ENCODE measurements at regions not wholly inside any gene's neighbourhood (a gene's known extent, or its start where the extent isn't known, plus 50 kb on each side); places are given as distances from the start of the nearest gene placed in this dataset.

- no peak for TF ChIP-seq HDGF (IDR thresholded peaks at IDR 0.05; ENCODE audit: borderline replicate concordance)
- TF ChIP-seq ELF4 (IDR thresholded peaks at IDR 0.05): no peak
- no peak for TF ChIP-seq SUZ12 (IDR thresholded peaks at IDR 0.05)
- TF ChIP-seq NFRKB (IDR thresholded peaks at IDR 0.05): no peak
- no peak for TF ChIP-seq LEF1 (IDR thresholded peaks at IDR 0.05; ENCODE audit: borderline replicate concordance)
- TF ChIP-seq L3MBTL2 (conservative IDR thresholded peaks at IDR 0.05): no peak
- TF ChIP-seq FOXM1 (IDR thresholded peaks at IDR 0.05; ENCODE audit: borderline replicate concordance): no peak
- TF ChIP-seq SP1 (IDR thresholded peaks at IDR 0.05): no peak
- TF ChIP-seq, protein P1, sequence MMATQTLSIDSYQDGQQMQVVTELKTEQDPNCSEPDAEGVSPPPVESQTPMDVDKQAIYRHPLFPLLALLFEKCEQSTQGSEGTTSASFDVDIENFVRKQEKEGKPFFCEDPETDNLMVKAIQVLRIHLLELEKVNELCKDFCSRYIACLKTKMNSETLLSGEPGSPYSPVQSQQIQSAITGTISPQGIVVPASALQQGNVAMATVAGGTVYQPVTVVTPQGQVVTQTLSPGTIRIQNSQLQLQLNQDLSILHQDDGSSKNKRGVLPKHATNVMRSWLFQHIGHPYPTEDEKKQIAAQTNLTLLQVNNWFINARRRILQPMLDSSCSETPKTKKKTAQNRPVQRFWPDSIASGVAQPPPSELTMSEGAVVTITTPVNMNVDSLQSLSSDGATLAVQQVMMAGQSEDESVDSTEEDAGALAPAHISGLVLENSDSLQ (IDR thresholded peaks at IDR 0.05): no peak
- TF ChIP-seq ZNF384 (IDR thresholded peaks at IDR 0.05): no peak
- TF ChIP-seq BHLHE40 (IDR thresholded peaks at IDR 0.05; ENCODE audit: borderline replicate concordance): no peak
- TF ChIP-seq FOXA1 (IDR thresholded peaks at IDR 0.05): no peak
- no peak for TF ChIP-seq ARNT (IDR thresholded peaks at IDR 0.05)
These were observed 180.8 kb downstream of the SPRY2 start for GRCh38 chr13:80160110-80160509.
